ENCODE measurements at regions not wholly inside any gene's neighbourhood (a gene's known extent, or its start where the extent isn't known, plus 50 kb on each side); places are given as distances from the start of the nearest gene placed in this dataset.

- H3K36me3 ChIP-seq (ENCODE audit: control insufficient read depth, insufficient read depth, low read length), result no peaks in the 10 kb centered on the region
- no peak for TF ChIP-seq CTCF (IDR thresholded peaks at IDR 0.05; ENCODE audit: insufficient read depth, low read length, severe bottlenecking)
- H3K27me3 ChIP-seq (ENCODE audit: control insufficient read depth, insufficient read depth, low read length), result no peaks in the 10 kb centered on the region
- H3K4me3 ChIP-seq (ENCODE audit: low read depth, low read length), result no peak overlapping the region
- FAIRE-seq, result no peak
- DNase-seq (ENCODE audit: low read depth), result no peak
Measured at GRCh38 chr5:43889233-43889632, 286.3 kb downstream of the NNT start.

GRCh38 chr5:43875741-43876140 is 272.8 kb downstream of the NNT start:
- Histone ChIP-seq H3K4me3 (ENCODE audit: low read depth, low read length) (no peak overlapping the region), H3K36me3 (ENCODE audit: control insufficient read depth, insufficient read depth, low read length) (no peaks in the 10 kb centered on the region), H3K27me3 (ENCODE audit: control insufficient read depth, insufficient read depth, low read length) (no peaks in the 10 kb centered on the region)
- no peak for TF ChIP-seq CTCF (IDR thresholded peaks at IDR 0.05; ENCODE audit: insufficient read depth, low read length, severe bottlenecking)
- DNase-seq (ENCODE audit: low read depth) (no peak), FAIRE-seq (no peak)

- Histone ChIP-seq H3K4me3 (ENCODE audit: low read depth, low read length) (no peak overlapping the region), H3K36me3 (ENCODE audit: control insufficient read depth, insufficient read depth, low read length) (no peaks in the 10 kb centered on the region), H3K27me3 (ENCODE audit: control insufficient read depth, insufficient read depth, low read length) (no peaks in the 10 kb centered on the region)
- peak; percentile 1 for DNase-seq (ENCODE audit: low read depth)
- TF ChIP-seq CTCF (IDR thresholded peaks at IDR 0.05; ENCODE audit: insufficient read depth, low read length, severe bottlenecking), result no peak
- FAIRE-seq, result no peak
Measured at GRCh38 chr5:43874772-43875171, 271.8 kb downstream of the NNT start.

- Histone ChIP-seq H3K36me3 (ENCODE audit: control insufficient read depth, insufficient read depth, low read length) (no peaks in the 10 kb centered on the region), H3K27me3 (ENCODE audit: control insufficient read depth, insufficient read depth, low read length) (no peaks in the 10 kb centered on the region), H3K4me3 (ENCODE audit: low read depth, low read length) (no peak overlapping the region)
- FAIRE-seq (no peak), DNase-seq (ENCODE audit: low read depth) (no peak)
- TF ChIP-seq CTCF (IDR thresholded peaks at IDR 0.05; ENCODE audit: insufficient read depth, low read length, severe bottlenecking), result no peak
Measured at GRCh38 chr5:43873791-43874190, 270.8 kb downstream of the NNT start.

GRCh38 chr5:43859309-43859708 is 256.3 kb downstream of the NNT start:
- no peaks in the 10 kb centered on the region for H3K36me3 ChIP-seq (ENCODE audit: control insufficient read depth, insufficient read depth, low read length)
- no peak for DNase-seq (ENCODE audit: low read depth)
- no peak for FAIRE-seq
- no peak overlapping the region for H3K4me3 ChIP-seq (ENCODE audit: low read depth, low read length)
- TF ChIP-seq CTCF (IDR thresholded peaks at IDR 0.05; ENCODE audit: insufficient read depth, low read length, severe bottlenecking), result no peak
- no peaks in the 10 kb centered on the region for H3K27me3 ChIP-seq (ENCODE audit: control insufficient read depth, insufficient read depth, low read length)

GRCh38 chr5:43855452-43855851 is 252.5 kb downstream of the NNT start:
- DNase-seq (ENCODE audit: low read depth), result no peak
- no peaks in the 10 kb centered on the region for H3K27me3 ChIP-seq (ENCODE audit: control insufficient read depth, insufficient read depth, low read length)
- TF ChIP-seq CTCF (IDR thresholded peaks at IDR 0.05; ENCODE audit: insufficient read depth, low read length, severe bottlenecking), result no peak
- no peaks in the 10 kb centered on the region for H3K36me3 ChIP-seq (ENCODE audit: control insufficient read depth, insufficient read depth, low read length)
- no peak overlapping the region for H3K4me3 ChIP-seq (ENCODE audit: low read depth, low read length)
- FAIRE-seq, result no peak
